Activated naive CD8-positive, alpha-beta T cell treated with anti-CD3 and anti-CD28 coated beads for 36 hours (primary cell): ENCODE measurements at regions not wholly inside any gene's neighbourhood (a gene's known extent, or its start where the extent isn't known, plus 50 kb on each side); places are given as distances from the start of the nearest gene placed in this dataset.
A peak's percentile ranks its signal among the peaks of the same experiment; 100 is the strongest.

ENCODE experiments used
- DNase-seq: peaks from one replicate; pipeline ENCODE4 v3.0.0; 2021
- H3K27ac Mint-ChIP-seq: one replicate; pipeline ENCODE4 v1.8.0; 2022; ENCODE audit warnings: mild to moderate bottlenecking, moderate library complexity, mixed read lengths
- H3K27me3 Mint-ChIP-seq: one replicate; pipeline ENCODE4 v1.8.0; 2022; ENCODE audit warnings: mild to moderate bottlenecking, mixed read lengths
- H3K36me3 Mint-ChIP-seq: one replicate; pipeline ENCODE4 v1.8.0; 2021; ENCODE audit warnings: mild to moderate bottlenecking, mixed read lengths
- H3K4me1 Mint-ChIP-seq: one replicate; pipeline ENCODE4 v1.8.0; 2021; ENCODE audit warnings: mixed read lengths
- H3K4me3 Mint-ChIP-seq: one replicate; pipeline ENCODE4 v1.8.0; 2022; ENCODE audit warnings: mild to moderate bottlenecking, moderate library complexity, mixed read lengths
- H3K9me3 Mint-ChIP-seq: one replicate; pipeline ENCODE4 v1.8.0; 2022; ENCODE audit warnings: mixed read lengths

DNA sequence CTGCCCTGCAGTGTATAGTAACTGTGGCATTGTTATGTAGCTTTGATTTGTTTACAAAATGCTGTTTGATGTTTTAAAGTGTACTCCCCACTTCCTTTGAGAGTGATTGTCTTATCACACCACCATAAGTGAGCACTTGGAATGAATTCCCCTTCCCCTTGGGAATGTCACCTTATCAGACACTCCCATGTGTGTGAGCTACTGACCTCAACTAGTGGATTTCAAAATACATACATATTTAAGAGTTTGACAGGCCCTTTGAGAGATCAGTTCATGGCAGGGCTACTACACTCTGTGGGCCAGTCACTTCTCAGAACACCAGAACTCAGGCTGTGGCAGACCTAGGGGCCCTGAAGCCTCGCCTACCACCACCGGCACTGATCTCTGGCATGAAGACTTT lies 547.6 kb downstream of the NR2F2 start:
- Mint-ChIP-seq H3K4me3 (no peak overlapping the region), H3K9me3 (no peaks in the 10 kb centered on the region), H3K27me3 (no peaks in the 10 kb centered on the region), H3K36me3 (no peaks in the 10 kb centered on the region), H3K27ac (no peak overlapping the region), H3K4me1 (no peaks in the 10 kb centered on the region)
- no peak for DNase-seq

DNA sequence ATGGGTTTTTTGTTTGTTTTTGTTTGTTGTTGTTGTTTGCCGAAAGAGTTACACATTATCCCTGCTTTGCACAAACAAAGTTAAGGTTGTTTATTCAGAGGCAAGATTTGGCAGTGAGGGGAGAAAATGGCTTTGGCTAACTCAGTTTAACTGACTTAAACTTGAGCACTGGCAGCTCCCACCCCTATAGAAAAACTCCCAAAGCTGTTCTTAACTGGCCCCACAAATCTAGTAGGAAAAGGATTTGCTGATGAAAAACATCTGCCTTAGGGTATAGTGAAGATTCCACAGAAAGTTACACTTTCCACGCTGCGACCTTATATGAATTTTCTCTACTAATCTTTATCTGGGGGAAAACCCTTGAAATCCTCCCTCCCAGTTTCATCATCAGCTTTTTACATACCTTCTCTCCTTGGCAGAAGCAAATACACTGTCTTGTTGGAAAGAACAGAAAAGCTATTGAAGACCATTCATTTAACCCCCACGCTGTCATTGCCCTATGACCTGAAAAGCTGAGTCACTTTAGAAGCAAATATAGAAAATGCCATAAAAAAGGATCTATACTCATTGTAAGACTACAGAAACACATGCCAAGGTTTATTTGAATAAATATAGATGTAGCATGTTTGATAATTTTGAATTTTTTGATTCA lies 551.7 kb downstream of the NR2F2 start:
- no peaks in the 10 kb centered on the region for H3K36me3 Mint-ChIP-seq
- H3K27ac Mint-ChIP-seq: no peak overlapping the region
- no peaks in the 10 kb centered on the region for H3K27me3 Mint-ChIP-seq
- H3K4me1 Mint-ChIP-seq: no peaks in the 10 kb centered on the region
- H3K4me3 Mint-ChIP-seq: no peak overlapping the region
- no peak for DNase-seq
- peaks cover 2% of the 10 kb centered on the region for H3K9me3 Mint-ChIP-seq

DNA sequence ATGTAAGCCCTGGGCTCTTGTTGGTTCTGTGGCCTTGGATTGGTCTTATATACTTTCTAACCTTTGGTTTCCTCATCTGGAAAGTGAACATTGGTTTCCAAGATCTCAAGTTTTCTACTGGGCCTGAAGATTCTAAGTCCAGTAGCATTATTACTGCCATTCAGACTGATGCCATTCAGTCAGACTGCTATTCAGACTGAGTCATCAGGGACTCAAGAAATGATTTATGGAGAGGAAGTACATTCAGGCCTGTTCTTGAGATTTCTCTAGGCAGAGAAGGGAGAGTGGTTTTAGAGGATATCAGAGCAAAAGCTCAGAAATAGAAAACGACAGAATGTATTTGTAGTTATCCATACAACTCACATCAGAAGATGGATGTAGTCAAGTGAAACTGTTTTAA lies 557.2 kb downstream of the NR2F2 start:
- Mint-ChIP-seq H3K4me1 (peaks cover 3% of the 10 kb centered on the region), H3K4me3 (no peak overlapping the region), H3K27ac (no peak overlapping the region), H3K36me3 (peaks cover 2% of the 10 kb centered on the region), H3K27me3 (no peaks in the 10 kb centered on the region), H3K9me3 (peaks cover 2% of the 10 kb centered on the region)
- DNase-seq: no peak

DNA sequence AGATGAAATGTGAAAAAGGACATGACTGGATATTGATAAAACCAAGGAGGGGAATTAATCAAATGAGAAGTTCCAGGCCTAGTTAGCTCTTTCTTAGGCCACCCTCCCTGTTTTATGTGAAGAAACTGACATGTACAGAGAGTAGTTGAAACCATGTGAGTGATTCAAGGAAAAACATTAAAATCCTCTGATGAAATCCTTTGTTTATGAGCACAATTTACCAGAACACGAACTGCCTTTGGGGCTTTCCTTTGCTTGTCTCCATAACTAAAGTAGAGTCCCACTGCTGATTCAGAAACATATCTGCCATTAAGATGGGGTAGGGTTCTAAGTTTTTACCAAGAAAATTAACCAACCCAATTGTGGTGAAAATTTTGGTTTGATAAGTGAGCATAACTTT lies 558.3 kb downstream of the NR2F2 start:
- Mint-ChIP-seq H3K9me3 (peaks cover 2% of the 10 kb centered on the region), H3K4me1 (peaks cover 3% of the 10 kb centered on the region), H3K4me3 (no peak overlapping the region), H3K27ac (no peak overlapping the region), H3K36me3 (peaks cover 2% of the 10 kb centered on the region), H3K27me3 (no peaks in the 10 kb centered on the region)
- no peak for DNase-seq

DNA sequence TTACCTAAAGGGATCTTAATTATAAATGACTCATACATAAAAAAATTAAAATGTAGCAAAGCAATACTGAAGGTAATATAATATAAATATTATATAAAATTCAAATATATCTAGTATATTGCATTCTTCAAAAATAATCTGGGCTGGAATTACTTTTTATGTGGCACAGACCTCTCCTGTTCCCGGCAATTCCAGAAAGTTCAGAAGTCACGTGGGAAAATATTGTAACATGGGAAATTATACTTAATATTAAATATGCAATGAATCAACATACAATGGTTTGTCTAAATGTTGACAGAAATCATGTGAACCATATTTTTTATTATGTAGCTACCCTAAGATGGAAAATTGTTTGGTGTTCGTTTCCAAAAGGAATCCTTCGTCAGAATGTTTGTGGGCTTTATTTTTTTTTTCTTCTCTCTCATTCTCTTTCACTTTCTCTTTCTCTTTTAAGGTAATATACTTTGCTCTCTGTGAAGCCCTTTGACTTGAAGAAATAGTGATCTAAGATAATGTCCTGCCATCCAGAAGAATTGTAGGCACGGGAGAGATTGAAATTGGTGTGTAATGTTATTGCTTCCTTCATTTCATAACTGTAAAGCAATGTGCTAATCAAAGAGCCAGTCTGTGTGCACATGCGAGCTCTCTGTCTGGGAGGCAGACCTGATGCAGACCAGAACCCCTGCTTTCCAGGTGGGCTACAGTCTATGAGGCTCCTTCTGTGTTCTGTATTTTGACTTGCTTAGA lies 559.4 kb downstream of the NR2F2 start:
- Mint-ChIP-seq H3K27me3 (no peaks in the 10 kb centered on the region), H3K27ac (no peak overlapping the region), H3K4me1 (peaks cover 3% of the 10 kb centered on the region), H3K4me3 (peak overlapping the region; percentile 49), H3K36me3 (peaks cover 2% of the 10 kb centered on the region), H3K9me3 (peaks cover 2% of the 10 kb centered on the region)
- DNase-seq: no peak

DNA sequence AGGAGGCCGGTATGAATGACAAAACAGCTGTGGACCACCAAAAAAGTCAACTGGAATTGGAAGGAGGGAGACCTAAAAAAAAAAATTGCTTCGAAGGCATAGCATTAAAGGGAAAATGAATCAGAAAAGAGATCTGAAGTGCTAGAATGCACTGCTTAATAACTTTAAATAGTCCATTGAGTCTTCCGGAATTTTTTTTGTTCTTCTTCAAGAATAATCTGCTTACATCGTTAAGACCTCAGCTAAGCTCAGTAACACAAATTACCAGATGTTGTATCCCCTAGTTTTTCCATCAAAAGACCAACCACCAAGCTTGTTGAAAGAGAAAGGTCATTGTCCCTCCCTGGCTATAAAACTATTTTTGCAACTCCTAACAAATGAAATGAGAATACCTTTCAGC lies 560.5 kb downstream of the NR2F2 start:
- peaks cover 2% of the 10 kb centered on the region for H3K36me3 Mint-ChIP-seq
- peaks cover 7% of the 10 kb centered on the region for H3K27me3 Mint-ChIP-seq
- no peak overlapping the region for H3K4me3 Mint-ChIP-seq
- no peak overlapping the region for H3K27ac Mint-ChIP-seq
- no peak for DNase-seq
- peaks cover 3% of the 10 kb centered on the region for H3K4me1 Mint-ChIP-seq
- H3K9me3 Mint-ChIP-seq: no peaks in the 10 kb centered on the region

DNA sequence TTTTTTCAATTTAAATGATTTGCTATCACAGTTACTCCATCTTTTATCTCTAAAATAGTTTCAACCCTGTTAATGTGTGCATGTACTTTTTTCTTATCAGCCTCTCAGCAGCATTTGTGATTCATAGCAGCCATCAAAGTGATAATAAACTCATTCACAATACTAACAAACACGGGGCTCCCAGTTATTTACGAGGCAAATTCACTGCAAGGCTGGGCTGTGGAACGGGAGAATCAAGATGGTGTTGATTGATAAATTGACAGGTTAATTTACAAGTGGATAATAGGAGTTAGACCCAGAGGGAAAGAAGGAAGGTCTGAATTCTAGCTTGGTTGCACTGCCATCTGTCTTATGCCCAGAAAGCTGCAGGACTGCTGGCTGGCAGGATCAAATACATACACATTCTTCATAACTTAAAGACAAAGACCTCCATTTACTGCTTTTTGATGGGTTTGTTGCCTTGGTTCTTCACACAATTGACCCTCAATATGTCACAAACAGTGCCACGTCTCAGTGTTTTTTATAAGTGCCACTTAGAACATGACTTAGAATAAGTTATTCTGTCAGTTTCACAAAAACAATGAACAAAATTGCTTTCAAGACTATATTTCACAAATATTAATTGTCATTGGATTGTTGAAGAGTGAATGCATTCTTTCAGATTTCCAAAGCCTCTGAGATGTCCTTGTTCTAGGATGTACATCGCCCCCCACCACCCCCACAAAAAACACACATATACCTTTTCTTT lies 562.8 kb downstream of the NR2F2 start:
- Mint-ChIP-seq H3K4me3 (no peak overlapping the region), H3K27me3 (peaks cover 8% of the 10 kb centered on the region), H3K9me3 (no peaks in the 10 kb centered on the region), H3K27ac (no peak overlapping the region), H3K36me3 (peaks cover 2% of the 10 kb centered on the region), H3K4me1 (peaks cover 3% of the 10 kb centered on the region)
- no peak for DNase-seq

DNA sequence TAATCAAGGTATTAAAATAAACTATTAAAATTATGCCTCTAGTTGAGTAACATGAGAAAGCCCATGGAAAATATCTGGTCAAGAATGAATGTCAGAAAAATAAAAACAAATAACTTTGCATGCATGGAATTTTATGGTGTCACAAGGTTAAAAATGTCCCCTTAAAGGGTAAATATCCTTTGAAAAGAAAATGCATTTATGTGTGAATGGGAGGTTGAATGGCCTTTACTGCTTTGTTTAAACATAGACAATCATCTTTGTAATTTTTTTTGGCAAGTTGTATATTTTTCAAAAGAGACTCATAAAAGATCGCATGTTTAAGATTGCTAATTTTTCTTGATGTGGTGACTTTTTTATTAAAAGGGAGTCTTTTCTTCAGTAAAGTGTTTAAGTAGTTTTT lies 564.2 kb downstream of the NR2F2 start:
- DNase-seq: no peak
- Mint-ChIP-seq H3K4me3 (no peak overlapping the region), H3K27me3 (peaks cover 8% of the 10 kb centered on the region), H3K27ac (no peak overlapping the region), H3K4me1 (peaks cover 3% of the 10 kb centered on the region), H3K9me3 (no peaks in the 10 kb centered on the region), H3K36me3 (no peaks in the 10 kb centered on the region)

DNA sequence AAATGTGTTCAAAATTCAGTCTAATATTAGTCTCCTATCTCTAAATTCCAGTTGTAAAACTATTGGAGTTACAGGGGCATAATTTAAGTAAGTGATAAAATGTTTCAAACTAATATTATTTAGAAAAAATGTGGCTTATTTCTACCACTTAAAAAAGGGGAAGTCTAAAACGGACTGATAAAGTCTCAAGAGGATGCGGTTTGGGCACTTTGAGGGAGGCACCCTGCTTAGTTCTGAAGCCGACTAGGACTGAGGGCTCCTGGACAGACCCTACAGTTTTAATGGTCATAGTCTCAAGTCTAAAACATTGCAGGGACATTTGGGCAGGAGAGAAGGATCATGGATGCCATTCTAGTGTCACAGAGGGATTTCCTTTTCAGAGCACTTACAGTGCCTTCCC lies 566.3 kb downstream of the NR2F2 start:
- Mint-ChIP-seq H3K27ac (no peak overlapping the region), H3K4me1 (no peaks in the 10 kb centered on the region), H3K36me3 (no peaks in the 10 kb centered on the region), H3K9me3 (no peaks in the 10 kb centered on the region), H3K27me3 (peaks cover 8% of the 10 kb centered on the region), H3K4me3 (no peak overlapping the region)
- DNase-seq: no peak

DNA sequence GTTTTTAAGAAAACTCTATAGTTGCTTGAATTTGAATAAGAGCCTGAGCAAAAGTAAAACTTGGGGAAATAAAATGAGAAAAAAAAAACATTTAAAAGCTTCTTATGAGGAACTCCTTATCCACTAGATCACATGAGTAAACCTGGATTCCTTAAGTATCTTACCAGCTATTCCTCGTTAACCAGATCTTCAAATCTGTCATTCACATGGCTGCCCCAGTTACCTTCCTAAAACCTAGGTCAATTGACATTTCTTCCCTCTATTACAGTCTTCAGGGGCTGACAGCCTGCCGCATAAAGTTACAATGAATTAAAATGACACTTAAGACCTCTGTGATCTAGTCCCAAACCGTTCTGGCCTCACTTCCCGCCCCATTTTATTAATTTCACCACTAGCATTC lies 583.6 kb downstream of the NR2F2 start:
- no peak overlapping the region for H3K4me3 Mint-ChIP-seq
- H3K36me3 Mint-ChIP-seq: no peaks in the 10 kb centered on the region
- no peaks in the 10 kb centered on the region for H3K4me1 Mint-ChIP-seq
- H3K27ac Mint-ChIP-seq: no peak overlapping the region
- DNase-seq: no peak
- H3K27me3 Mint-ChIP-seq: peaks cover 3% of the 10 kb centered on the region
- peaks cover 18% of the 10 kb centered on the region for H3K9me3 Mint-ChIP-seq

DNA sequence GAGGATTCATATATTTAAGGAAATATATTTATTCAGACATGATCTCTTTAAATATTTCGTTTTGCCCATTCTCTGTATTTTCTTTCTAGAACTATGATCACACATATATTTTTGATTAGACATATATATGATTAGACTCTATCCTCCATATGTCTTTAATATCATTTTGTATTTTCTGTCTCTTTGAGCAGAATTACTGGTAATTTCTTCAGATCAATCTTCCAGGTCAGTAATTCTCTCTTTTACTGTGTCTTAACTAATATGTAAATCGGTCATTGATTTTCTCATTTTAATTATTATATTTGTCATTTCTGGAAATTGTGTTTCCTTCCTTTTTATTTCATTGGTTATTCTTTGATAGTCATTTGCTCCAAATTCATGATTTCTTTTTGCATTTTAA lies 586.2 kb downstream of the NR2F2 start:
- no peak overlapping the region for H3K27ac Mint-ChIP-seq
- no peak for DNase-seq
- peaks cover 24% of the 10 kb centered on the region for H3K9me3 Mint-ChIP-seq
- no peak overlapping the region for H3K4me3 Mint-ChIP-seq
- H3K36me3 Mint-ChIP-seq: no peaks in the 10 kb centered on the region
- peaks cover 6% of the 10 kb centered on the region for H3K27me3 Mint-ChIP-seq
- H3K4me1 Mint-ChIP-seq: no peaks in the 10 kb centered on the region

DNA sequence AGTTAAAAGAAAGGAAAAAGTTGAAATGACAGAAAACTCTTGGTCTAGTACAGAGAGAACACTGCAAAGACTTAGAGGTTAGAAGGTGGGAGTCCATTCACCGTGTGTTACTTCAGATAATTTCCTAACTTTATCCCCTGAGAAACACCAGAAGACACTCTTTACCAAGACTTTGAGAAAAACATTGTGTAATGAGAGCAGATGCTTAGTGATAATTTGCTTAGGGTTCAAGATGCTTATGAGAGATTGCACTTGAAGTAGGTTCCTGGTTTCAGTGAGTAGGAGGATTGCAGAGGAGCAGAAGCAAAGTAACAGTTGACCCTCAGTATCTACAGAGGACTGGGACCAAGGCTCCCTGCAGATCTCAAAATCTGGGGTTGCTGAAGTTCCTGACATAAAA lies 594.1 kb downstream of the NR2F2 start:
- Mint-ChIP-seq H3K27me3 (peaks cover 4% of the 10 kb centered on the region), H3K27ac (no peak overlapping the region), H3K9me3 (peaks cover 6% of the 10 kb centered on the region), H3K4me3 (no peak overlapping the region), H3K4me1 (no peaks in the 10 kb centered on the region), H3K36me3 (no peaks in the 10 kb centered on the region)
- DNase-seq: no peak

DNA sequence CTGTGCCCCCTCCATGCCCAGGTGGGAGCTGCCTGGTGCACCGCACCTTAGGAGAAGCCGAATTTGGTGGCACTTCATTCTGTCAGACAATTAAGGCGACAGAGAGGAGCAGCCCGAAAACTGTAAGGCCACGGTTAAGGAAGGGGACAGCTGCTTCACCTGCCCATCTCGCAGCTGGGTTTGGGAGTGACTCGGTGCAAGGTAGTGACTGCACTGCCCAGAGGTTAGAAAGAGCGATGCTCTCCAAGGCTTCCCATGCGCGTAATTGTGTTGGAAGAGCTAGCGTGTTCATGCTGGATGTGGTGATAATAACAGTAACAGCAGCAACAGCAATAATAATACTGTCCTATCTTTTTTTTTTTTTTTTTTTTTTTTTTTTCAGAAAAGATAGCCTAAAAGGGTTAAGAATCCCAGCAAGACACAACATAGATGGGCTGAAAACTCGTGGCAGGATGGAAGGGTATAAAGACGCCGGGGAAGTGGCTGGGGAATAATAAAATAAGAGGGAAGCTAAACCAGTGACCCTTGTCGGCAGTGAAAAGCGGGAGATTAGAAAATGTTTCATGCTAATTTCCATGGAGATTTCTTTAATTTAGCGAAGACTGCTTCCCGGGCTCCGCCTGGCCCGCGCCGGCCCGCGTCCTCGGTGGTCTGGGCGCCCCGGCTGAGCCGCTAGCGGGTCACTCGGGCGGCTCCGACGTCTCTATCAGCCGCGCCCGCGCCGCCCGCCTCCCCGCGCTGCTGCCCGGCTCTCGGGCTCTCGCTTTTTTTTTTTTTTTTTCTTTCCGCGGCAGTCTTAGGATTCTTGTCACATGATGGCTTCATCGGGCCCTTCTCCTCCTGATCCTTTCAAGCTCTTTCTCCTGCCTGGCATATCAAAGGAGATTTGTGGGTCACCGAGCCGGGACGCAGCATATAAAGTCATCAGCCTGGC lies 617.1 kb downstream of the NR2F2 start:
- peaks cover 48% of the 10 kb centered on the region for H3K27me3 Mint-ChIP-seq
- H3K27ac Mint-ChIP-seq: no peak overlapping the region
- peaks cover 3% of the 10 kb centered on the region for H3K9me3 Mint-ChIP-seq
- no peak for DNase-seq
- H3K4me3 Mint-ChIP-seq: no peak overlapping the region
- H3K4me1 Mint-ChIP-seq: no peaks in the 10 kb centered on the region
- H3K36me3 Mint-ChIP-seq: no peaks in the 10 kb centered on the region

DNA sequence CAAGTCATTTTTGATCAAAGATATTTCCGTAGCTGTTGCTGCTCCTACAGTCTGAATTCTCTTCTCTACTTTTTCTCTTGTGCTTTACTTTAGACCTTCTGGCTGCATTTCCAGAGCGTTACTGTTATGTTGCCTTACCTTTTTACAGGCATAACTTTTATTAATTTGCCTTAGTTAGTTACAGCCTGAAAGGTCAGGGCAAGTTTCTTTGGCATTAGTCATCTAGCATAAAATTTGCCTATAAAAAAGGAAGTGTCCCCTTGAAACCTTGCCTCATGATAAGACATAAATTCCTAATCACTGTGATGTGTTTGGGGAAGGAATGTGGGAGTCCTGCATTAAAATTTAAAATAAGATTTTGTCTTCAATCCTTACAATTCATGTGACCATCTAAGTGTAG lies 618.5 kb downstream of the NR2F2 start:
- no peaks in the 10 kb centered on the region for H3K4me1 Mint-ChIP-seq
- no peak overlapping the region for H3K4me3 Mint-ChIP-seq
- H3K27me3 Mint-ChIP-seq: peaks cover 51% of the 10 kb centered on the region
- H3K9me3 Mint-ChIP-seq: peaks cover 3% of the 10 kb centered on the region
- H3K36me3 Mint-ChIP-seq: no peaks in the 10 kb centered on the region
- H3K27ac Mint-ChIP-seq: no peak overlapping the region
- DNase-seq: no peak

DNA sequence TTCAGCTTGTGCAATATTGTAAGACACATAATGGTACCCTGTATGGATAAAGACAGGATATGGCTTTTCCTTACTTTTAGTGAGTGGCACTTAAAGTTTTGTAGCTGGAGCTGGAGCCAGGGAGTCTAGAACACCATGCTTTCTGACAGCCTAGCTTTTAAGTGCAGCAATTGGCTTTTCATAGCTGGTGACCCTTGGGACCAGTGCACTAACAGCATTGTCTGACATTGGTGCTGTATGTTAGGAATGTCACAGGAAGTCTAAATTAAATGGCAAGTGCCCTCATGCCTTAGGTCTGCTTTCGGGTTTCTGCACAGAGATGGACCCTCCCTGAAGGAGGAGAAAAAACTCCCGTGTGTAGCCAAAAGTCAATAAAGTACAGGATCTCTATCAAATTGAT lies 628.2 kb downstream of the NR2F2 start:
- H3K27ac Mint-ChIP-seq: no peak overlapping the region

More for the DNA sequence above, 628.2 kb downstream of the NR2F2 start:
- no peak for DNase-seq
- Mint-ChIP-seq H3K4me1 (no peaks in the 10 kb centered on the region), H3K27me3 (no peaks in the 10 kb centered on the region), H3K4me3 (no peak overlapping the region), H3K36me3 (no peaks in the 10 kb centered on the region), H3K9me3 (no peaks in the 10 kb centered on the region)
